ENCODE measurements at regions not wholly inside any gene's neighbourhood (a gene's known extent, or its start where the extent isn't known, plus 50 kb on each side); places are given as distances from the start of the nearest gene placed in this dataset.

GRCh38 chr17:73694491-73694890, 50.2 kb upstream of the SDK2 start:
- Histone ChIP-seq H3F3A (ENCODE audit: insufficient read depth, low read length, poor library complexity, severe bottlenecking) (no peaks in the 10 kb centered on the region), H3K9me3 (ENCODE audit: low read length) (no peaks in the 10 kb centered on the region), H3K9me2 (ENCODE audit: insufficient read depth, low read length) (no peaks in the 10 kb centered on the region), H2AFZ (ENCODE audit: low read depth, low read length) (no peak overlapping the region), H3K9ac (ENCODE audit: low read length) (no peak overlapping the region), H3K4me3 (ENCODE audit: low read length) (no peak overlapping the region), H4K20me1 (ENCODE audit: insufficient read depth) (no peaks in the 10 kb centered on the region), H3K36me3 (ENCODE audit: insufficient read depth, low read length) (no peaks in the 10 kb centered on the region), H3K79me2 (replicated peaks; ENCODE audit: insufficient read depth, low read length) (no peaks in the 10 kb centered on the region), H3K4me2 (ENCODE audit: low read length) (no peak overlapping the region), H3K27me3 (ENCODE audit: insufficient read depth, low read depth, low read length) (no peaks in the 10 kb centered on the region), H3K27ac (ENCODE audit: low read length) (no peak overlapping the region)
- TF ChIP-seq RAD21 (conservative IDR thresholded peaks at IDR 0.05) (no peak), TAF1 (IDR thresholded peaks at IDR 0.05; ENCODE audit: low read depth) (no peak), MXI1 (conservative IDR thresholded peaks at IDR 0.05; ENCODE audit: poor library complexity, severe bottlenecking) (no peak), SMC3 (conservative IDR thresholded peaks at IDR 0.05; ENCODE audit: poor library complexity) (no peak), POLR2AphosphoS5 (IDR thresholded peaks at IDR 0.05) (no peak), EZH2 (IDR thresholded peaks at IDR 0.05; ENCODE audit: borderline replicate concordance, insufficient read depth, low read length, poor library complexity, severe bottlenecking) (no peak), EP300 (conservative IDR thresholded peaks at IDR 0.05; ENCODE audit: poor library complexity, severe bottlenecking) (no peak), REST (IDR thresholded peaks at IDR 0.05; ENCODE audit: borderline replicate concordance) (no peak)
- TF ChIP-seq, protein P1, sequence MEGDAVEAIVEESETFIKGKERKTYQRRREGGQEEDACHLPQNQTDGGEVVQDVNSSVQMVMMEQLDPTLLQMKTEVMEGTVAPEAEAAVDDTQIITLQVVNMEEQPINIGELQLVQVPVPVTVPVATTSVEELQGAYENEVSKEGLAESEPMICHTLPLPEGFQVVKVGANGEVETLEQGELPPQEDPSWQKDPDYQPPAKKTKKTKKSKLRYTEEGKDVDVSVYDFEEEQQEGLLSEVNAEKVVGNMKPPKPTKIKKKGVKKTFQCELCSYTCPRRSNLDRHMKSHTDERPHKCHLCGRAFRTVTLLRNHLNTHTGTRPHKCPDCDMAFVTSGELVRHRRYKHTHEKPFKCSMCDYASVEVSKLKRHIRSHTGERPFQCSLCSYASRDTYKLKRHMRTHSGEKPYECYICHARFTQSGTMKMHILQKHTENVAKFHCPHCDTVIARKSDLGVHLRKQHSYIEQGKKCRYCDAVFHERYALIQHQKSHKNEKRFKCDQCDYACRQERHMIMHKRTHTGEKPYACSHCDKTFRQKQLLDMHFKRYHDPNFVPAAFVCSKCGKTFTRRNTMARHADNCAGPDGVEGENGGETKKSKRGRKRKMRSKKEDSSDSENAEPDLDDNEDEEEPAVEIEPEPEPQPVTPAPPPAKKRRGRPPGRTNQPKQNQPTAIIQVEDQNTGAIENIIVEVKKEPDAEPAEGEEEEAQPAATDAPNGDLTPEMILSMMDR (IDR thresholded peaks at IDR 0.05; ENCODE audit: poor library complexity, severe bottlenecking) = no peak

GRCh38 chr17:73695035-73695738, 50.9 kb upstream of the SDK2 start:
- Histone ChIP-seq H3K9me3 (ENCODE audit: low read length) (no peaks in the 10 kb centered on the region), H3K27me3 (ENCODE audit: insufficient read depth, low read depth, low read length) (no peaks in the 10 kb centered on the region), H3K9me2 (ENCODE audit: insufficient read depth, low read length) (no peaks in the 10 kb centered on the region), H3F3A (ENCODE audit: insufficient read depth, low read length, poor library complexity, severe bottlenecking) (no peaks in the 10 kb centered on the region), H3K4me2 (ENCODE audit: low read length) (no peak overlapping the region), H3K36me3 (ENCODE audit: insufficient read depth, low read length) (no peaks in the 10 kb centered on the region), H3K27ac (ENCODE audit: low read length) (no peak overlapping the region), H3K9ac (ENCODE audit: low read length) (no peak overlapping the region), H3K4me3 (ENCODE audit: low read length) (no peak overlapping the region), H2AFZ (ENCODE audit: low read depth, low read length) (no peak overlapping the region), H4K20me1 (ENCODE audit: insufficient read depth) (no peaks in the 10 kb centered on the region), H3K79me2 (replicated peaks; ENCODE audit: insufficient read depth, low read length) (no peaks in the 10 kb centered on the region)
- TF ChIP-seq RAD21 (conservative IDR thresholded peaks at IDR 0.05) (no peak), REST (IDR thresholded peaks at IDR 0.05; ENCODE audit: borderline replicate concordance) (no peak), MXI1 (conservative IDR thresholded peaks at IDR 0.05; ENCODE audit: poor library complexity, severe bottlenecking) (no peak), TAF1 (IDR thresholded peaks at IDR 0.05; ENCODE audit: low read depth) (no peak), SMC3 (conservative IDR thresholded peaks at IDR 0.05; ENCODE audit: poor library complexity) (no peak), EZH2 (IDR thresholded peaks at IDR 0.05; ENCODE audit: borderline replicate concordance, insufficient read depth, low read length, poor library complexity, severe bottlenecking) (no peak), EP300 (conservative IDR thresholded peaks at IDR 0.05; ENCODE audit: poor library complexity, severe bottlenecking) (no peak), POLR2AphosphoS5 (IDR thresholded peaks at IDR 0.05) (no peak)
- TF ChIP-seq, protein P1 (IDR thresholded peaks at IDR 0.05; ENCODE audit: poor library complexity, severe bottlenecking) = no peak

All from neural cell (in vitro differentiated cells).